ENCODE measurements at regions not wholly inside any gene's neighbourhood (a gene's known extent, or its start where the extent isn't known, plus 50 kb on each side); places are given as distances from the start of the nearest gene placed in this dataset.

DNA sequence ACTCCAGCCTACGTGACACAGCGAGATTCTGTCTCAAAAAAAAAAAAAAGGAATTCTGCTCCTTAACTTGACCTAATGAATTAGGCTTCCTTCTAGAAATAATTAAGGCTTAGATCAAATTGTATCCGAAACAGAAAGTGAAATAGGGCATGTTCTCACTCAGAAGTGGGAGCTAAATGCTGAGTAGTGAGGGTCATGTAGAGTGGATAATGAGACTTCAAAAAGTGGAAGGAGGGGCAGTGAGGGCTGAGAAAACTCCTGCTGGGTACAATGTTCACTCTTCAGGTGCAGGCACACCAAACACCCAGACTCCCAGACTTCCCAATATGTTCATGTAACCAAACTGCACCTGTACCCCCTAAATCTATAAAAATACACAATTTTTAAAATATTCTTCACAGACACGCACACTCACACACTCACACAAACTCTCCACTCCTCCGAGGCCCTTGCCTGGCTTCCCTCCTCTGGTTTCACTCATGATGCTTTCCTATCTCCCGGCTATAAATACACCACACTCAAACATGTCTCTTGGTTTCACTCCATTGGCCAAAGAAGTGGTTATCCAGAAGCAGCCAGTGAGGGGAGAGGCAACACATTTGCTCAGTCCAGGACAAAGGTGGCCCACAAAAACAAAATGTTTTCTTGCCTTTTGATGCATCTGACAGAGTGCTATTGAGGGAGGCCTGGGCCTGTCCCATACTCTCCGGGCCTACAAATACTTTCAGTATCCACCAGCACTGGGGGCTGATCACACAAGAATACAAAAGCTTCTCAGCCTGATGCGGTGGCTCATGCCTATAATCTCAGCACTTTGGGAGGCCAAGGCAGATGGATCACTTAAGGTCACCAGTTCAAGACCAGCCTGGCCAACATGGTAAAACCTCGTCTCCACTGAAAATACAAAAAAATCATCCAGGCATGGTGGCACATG is 249.2 kb downstream of the TOMM20 start:
- ChIA-PET POLR2A (ENCODE audit: low non-redundant PET) (no interaction called here), CTCF (no interaction called here)
- no TSS peak for BruUV-seq (replicated peaks)
- intact Hi-C loops (cut with micrococcal nuclease; ENCODE audit: unreplicated experiment): no loop called here
- H3K9me3 ChIP-seq (ENCODE audit: low read depth, low read length, poor library complexity, severe bottlenecking): no peaks in the 10 kb centered on the region
- H3K27ac ChIP-seq (ENCODE audit: low read depth, low read length, poor library complexity, severe bottlenecking): no peak overlapping the region
- H3K4me3 ChIP-seq (ENCODE audit: low read depth, low read length, poor library complexity, severe bottlenecking): no peak overlapping the region
- DNase-seq (ENCODE audit: low spot score): no peak
- H3K36me3 ChIP-seq (ENCODE audit: insufficient read depth, low read length, poor library complexity, severe bottlenecking): no peaks in the 10 kb centered on the region
- no peaks in the 10 kb centered on the region for H3K27me3 ChIP-seq (replicated peaks; ENCODE audit: insufficient read depth, low read depth, low read length, poor library complexity)
- TF ChIP-seq, protein P1, sequence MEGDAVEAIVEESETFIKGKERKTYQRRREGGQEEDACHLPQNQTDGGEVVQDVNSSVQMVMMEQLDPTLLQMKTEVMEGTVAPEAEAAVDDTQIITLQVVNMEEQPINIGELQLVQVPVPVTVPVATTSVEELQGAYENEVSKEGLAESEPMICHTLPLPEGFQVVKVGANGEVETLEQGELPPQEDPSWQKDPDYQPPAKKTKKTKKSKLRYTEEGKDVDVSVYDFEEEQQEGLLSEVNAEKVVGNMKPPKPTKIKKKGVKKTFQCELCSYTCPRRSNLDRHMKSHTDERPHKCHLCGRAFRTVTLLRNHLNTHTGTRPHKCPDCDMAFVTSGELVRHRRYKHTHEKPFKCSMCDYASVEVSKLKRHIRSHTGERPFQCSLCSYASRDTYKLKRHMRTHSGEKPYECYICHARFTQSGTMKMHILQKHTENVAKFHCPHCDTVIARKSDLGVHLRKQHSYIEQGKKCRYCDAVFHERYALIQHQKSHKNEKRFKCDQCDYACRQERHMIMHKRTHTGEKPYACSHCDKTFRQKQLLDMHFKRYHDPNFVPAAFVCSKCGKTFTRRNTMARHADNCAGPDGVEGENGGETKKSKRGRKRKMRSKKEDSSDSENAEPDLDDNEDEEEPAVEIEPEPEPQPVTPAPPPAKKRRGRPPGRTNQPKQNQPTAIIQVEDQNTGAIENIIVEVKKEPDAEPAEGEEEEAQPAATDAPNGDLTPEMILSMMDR (conservative IDR thresholded peaks at IDR 0.05; ENCODE audit: low read depth, low read length): no peak
- TF ChIP-seq EZH2 (IDR thresholded peaks at IDR 0.05; ENCODE audit: borderline replicate concordance, low read depth, low read length, poor library complexity, severe bottlenecking): no peak
- H3K4me1 ChIP-seq (ENCODE audit: insufficient read depth, low read length, poor library complexity, severe bottlenecking): no peaks in the 10 kb centered on the region

DNA sequence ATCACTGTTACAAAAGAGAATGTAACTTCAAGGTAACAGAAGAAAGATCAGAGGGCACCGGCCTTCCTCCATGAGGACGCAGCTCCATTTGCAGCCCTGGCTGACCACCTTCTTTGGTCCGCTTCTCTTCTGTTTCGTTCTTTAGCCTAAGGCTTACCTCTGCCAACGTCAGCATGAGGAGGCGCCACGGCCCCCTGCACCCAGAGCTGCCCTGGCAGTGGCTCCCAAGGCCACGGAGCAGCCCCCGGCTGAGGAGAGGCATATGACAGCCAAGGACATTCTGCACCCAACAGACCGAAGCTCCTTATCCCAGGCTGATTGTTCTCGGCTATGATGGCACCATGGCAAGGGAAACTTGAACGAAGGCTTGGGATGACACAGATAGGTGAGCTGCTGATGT is 250.3 kb downstream of the TOMM20 start:
- BruUV-seq (replicated peaks): no TSS peak
- DNase-seq (ENCODE audit: low spot score): no peak
- no peaks in the 10 kb centered on the region for H3K36me3 ChIP-seq (ENCODE audit: insufficient read depth, low read length, poor library complexity, severe bottlenecking)
- H3K4me1 ChIP-seq (ENCODE audit: insufficient read depth, low read length, poor library complexity, severe bottlenecking): no peaks in the 10 kb centered on the region
- ChIA-PET CTCF (no interaction called here), POLR2A (ENCODE audit: low non-redundant PET) (no interaction called here)
- intact Hi-C loops (cut with micrococcal nuclease; ENCODE audit: unreplicated experiment): no loop called here
- H3K4me3 ChIP-seq (ENCODE audit: low read depth, low read length, poor library complexity, severe bottlenecking): no peak overlapping the region
- TF ChIP-seq, protein P1 (conservative IDR thresholded peaks at IDR 0.05; ENCODE audit: low read depth, low read length): no peak
- TF ChIP-seq EZH2 (IDR thresholded peaks at IDR 0.05; ENCODE audit: borderline replicate concordance, low read depth, low read length, poor library complexity, severe bottlenecking): no peak
- H3K27me3 ChIP-seq (replicated peaks; ENCODE audit: insufficient read depth, low read depth, low read length, poor library complexity): no peaks in the 10 kb centered on the region
- H3K27ac ChIP-seq (ENCODE audit: low read depth, low read length, poor library complexity, severe bottlenecking): no peak overlapping the region
- H3K9me3 ChIP-seq (ENCODE audit: low read depth, low read length, poor library complexity, severe bottlenecking): no peaks in the 10 kb centered on the region

DNA sequence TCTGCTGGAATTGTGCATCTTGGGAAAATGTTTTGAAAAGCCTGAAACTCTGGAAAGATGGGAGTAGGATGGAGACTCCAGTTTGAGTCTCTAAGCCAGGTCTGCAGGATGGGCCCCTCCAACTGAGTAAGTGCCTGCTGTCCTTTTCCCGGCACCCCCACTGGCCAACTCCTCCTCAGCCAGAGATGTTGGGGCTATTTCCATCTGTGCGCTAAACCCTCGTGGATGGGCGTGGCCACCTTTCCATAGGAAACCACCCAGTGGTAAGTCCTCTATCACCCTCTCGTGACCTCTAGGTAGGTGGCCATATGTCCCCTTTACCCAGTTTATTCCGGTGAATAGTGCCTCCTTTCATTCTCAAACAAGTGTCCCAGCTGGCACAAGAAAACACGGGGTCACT is 250.9 kb downstream of the TOMM20 start:
- intact Hi-C loops (cut with micrococcal nuclease; ENCODE audit: unreplicated experiment): no loop called here
- TF ChIP-seq, protein P1 (conservative IDR thresholded peaks at IDR 0.05; ENCODE audit: low read depth, low read length): no peak
- TF ChIP-seq EZH2 (IDR thresholded peaks at IDR 0.05; ENCODE audit: borderline replicate concordance, low read depth, low read length, poor library complexity, severe bottlenecking): no peak
- BruUV-seq (replicated peaks): no TSS peak
- ChIA-PET POLR2A (ENCODE audit: low non-redundant PET) (no interaction called here), CTCF (no interaction called here)
- Histone ChIP-seq H3K4me1 (ENCODE audit: insufficient read depth, low read length, poor library complexity, severe bottlenecking) (no peaks in the 10 kb centered on the region), H3K27ac (ENCODE audit: low read depth, low read length, poor library complexity, severe bottlenecking) (no peak overlapping the region), H3K36me3 (ENCODE audit: insufficient read depth, low read length, poor library complexity, severe bottlenecking) (no peaks in the 10 kb centered on the region), H3K9me3 (ENCODE audit: low read depth, low read length, poor library complexity, severe bottlenecking) (no peaks in the 10 kb centered on the region), H3K4me3 (ENCODE audit: low read depth, low read length, poor library complexity, severe bottlenecking) (no peak overlapping the region), H3K27me3 (replicated peaks; ENCODE audit: insufficient read depth, low read depth, low read length, poor library complexity) (no peaks in the 10 kb centered on the region)
- no peak for DNase-seq (ENCODE audit: low spot score)
